Activated CD4-positive, alpha-beta T cell treated with anti-CD3 and anti-CD28 coated beads, Interleukin-2, amount 50 U/mL, for 1 hour (primary cell): ENCODE measurements at regions not wholly inside any gene's neighbourhood (a gene's known extent, or its start where the extent isn't known, plus 50 kb on each side); places are given as distances from the start of the nearest gene placed in this dataset.

Experiments
- DNase-seq: peaks from one replicate; pipeline ENCODE4 v3.0.0-alpha.2; 2020

GRCh38 chr18:46297621-46298020 is 193.4 kb downstream of the HAUS1 start:
- DNase-seq, result no peak

GRCh38 chr18:46298511-46298910 is 194.3 kb downstream of the HAUS1 start:
- no peak for DNase-seq

- no peak for DNase-seq
These were observed 195.4 kb downstream of the HAUS1 start for GRCh38 chr18:46299465-46300008.

GRCh38 chr18:46301081-46301480 is 196.9 kb downstream of the HAUS1 start:
- no peak for DNase-seq

- no peak for DNase-seq
These were observed 197.4 kb downstream of the HAUS1 start for GRCh38 chr18:46301571-46301970.

- DNase-seq, result no peak
These were observed 198.6 kb downstream of the HAUS1 start for GRCh38 chr18:46302528-46303485.

GRCh38 chr18:46310258-46310657 is 206.1 kb downstream of the HAUS1 start:
- DNase-seq, result no peak

- DNase-seq, result no peak
These were observed 206.6 kb downstream of the HAUS1 start for GRCh38 chr18:46310675-46311345.

- DNase-seq, result no peak
These were observed 207.3 kb downstream of the HAUS1 start for GRCh38 chr18:46311491-46311890.

GRCh38 chr18:46312221-46312620 is 208.0 kb downstream of the HAUS1 start:
- DNase-seq, result no peak

- DNase-seq, result no peak
These were observed 209.3 kb downstream of the HAUS1 start for GRCh38 chr18:46313521-46313920.

GRCh38 chr18:46314011-46314410 is 209.8 kb downstream of the HAUS1 start:
- no peak for DNase-seq

GRCh38 chr18:46315161-46315560 is 211.0 kb downstream of the HAUS1 start:
- DNase-seq, result no peak

GRCh38 chr18:46318356-46318755 is 214.2 kb downstream of the HAUS1 start:
- no peak for DNase-seq

GRCh38 chr18:46319783-46320182 is 215.6 kb downstream of the HAUS1 start:
- no peak for DNase-seq

GRCh38 chr18:46320297-46320696 is 216.1 kb downstream of the HAUS1 start:
- DNase-seq, result no peak

- no peak for DNase-seq
These were observed 216.9 kb downstream of the HAUS1 start for GRCh38 chr18:46320928-46321711.

GRCh38 chr18:46321955-46322354 is 217.8 kb downstream of the HAUS1 start:
- no peak for DNase-seq

- no peak for DNase-seq
These were observed 218.3 kb downstream of the HAUS1 start for GRCh38 chr18:46322411-46322891.

GRCh38 chr18:46322941-46323340 is 218.8 kb downstream of the HAUS1 start:
- DNase-seq, result no peak

- DNase-seq, result no peak
These were observed 220.1 kb downstream of the HAUS1 start for GRCh38 chr18:46324087-46324955.

- DNase-seq, result no peak
These were observed 221.7 kb downstream of the HAUS1 start for GRCh38 chr18:46325895-46326294.
